SH-SY5Y (cell line): ENCODE measurements at regions not wholly inside any gene's neighbourhood (a gene's known extent, or its start where the extent isn't known, plus 50 kb on each side); places are given as distances from the start of the nearest gene placed in this dataset.

Experiments
- GATA2 ChIP-seq: IDR thresholded peaks from 2 replicates; pipeline ENCODE4 v1.6.1; 2011; ENCODE audit warnings: mild to moderate bottlenecking, low read depth, low read length
- GATA3 ChIP-seq: IDR thresholded peaks from 2 replicates; pipeline ENCODE4 v1.6.1; 2011; ENCODE audit warnings: low read depth, mild to moderate bottlenecking, low read length, moderate library complexity

DNA sequence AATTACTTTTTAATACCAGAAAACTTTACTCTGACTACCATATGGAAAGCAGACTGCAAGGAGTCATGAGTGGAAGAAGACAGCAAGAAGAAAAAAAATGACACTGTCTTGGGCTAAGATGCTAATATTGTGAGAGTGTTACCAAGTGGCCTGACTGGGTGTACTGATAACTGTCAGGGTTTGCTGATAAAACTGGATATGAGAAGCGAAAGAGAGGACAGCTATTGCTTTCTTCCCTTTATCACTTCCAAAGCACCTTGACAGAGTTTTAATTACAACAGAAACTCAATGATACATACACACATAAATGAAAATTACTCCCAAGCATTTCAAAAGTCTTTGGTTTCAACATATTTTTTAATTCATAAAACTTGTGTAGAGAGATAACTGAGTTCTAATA is 368.5 kb downstream of the ZEB2 start:
- TF ChIP-seq GATA2, result no peak
- TF ChIP-seq GATA3, result no peak
